MM.1S (cell line): ENCODE measurements at regions not wholly inside any gene's neighbourhood (a gene's known extent, or its start where the extent isn't known, plus 50 kb on each side); places are given as distances from the start of the nearest gene placed in this dataset.

Experiments
- DNase-seq: peaks from one replicate; pipeline ENCODE4 v3.0.0-alpha.2; 2015
- H2AFZ ChIP-seq: fragments of 300-600 bp; sonication (generic); 2 replicates; pipeline ENCODE4 v1.6.0; 2016; ENCODE audit warnings: antibody characterized with exemption, low read length
- H3F3A ChIP-seq: fragments of 300-600 bp; sonication (generic); 2 replicates; pipeline ENCODE4 v1.6.1; 2016; ENCODE audit warnings: mild to moderate bottlenecking, antibody characterized with exemption, low read length, moderate library complexity, mixed read lengths; ENCODE audit not compliant: insufficient read depth
- H3K27ac ChIP-seq: fragments of 300-600 bp; sonication (generic); 2 replicates; pipeline ENCODE4 v1.5.1; 2016; ENCODE audit warnings: mild to moderate bottlenecking, low read length
- H3K27me3 ChIP-seq: fragments of 300-600 bp; sonication (generic); replicated peaks from 2 replicates; pipeline ENCODE4 v1.6.0; 2016; ENCODE audit warnings: low read length; ENCODE audit not compliant: insufficient read depth
- H3K36me3 ChIP-seq: fragments of 300-600 bp; sonication (generic); replicated peaks from 2 replicates; pipeline ENCODE4 v1.6.1; 2016; ENCODE audit warnings: mild to moderate bottlenecking, low read length, mixed read lengths; ENCODE audit not compliant: insufficient read depth
- H3K4me1 ChIP-seq: fragments of 300-600 bp; sonication (generic); 2 replicates; pipeline ENCODE4 v1.6.1; 2016; ENCODE audit warnings: low read length, mixed read lengths
- H3K4me2 ChIP-seq: fragments of 300-600 bp; sonication (generic); 2 replicates; pipeline ENCODE4 v1.6.0; 2016; ENCODE audit warnings: low read depth, low read length
- H3K4me3 ChIP-seq: fragments of 300-600 bp; sonication (generic); 2 replicates; pipeline ENCODE4 v1.5.1; 2016; ENCODE audit warnings: low read length, mixed read lengths
- H3K79me2 ChIP-seq: fragments of 300-600 bp; sonication (generic); 2 replicates; pipeline ENCODE4 v1.6.1; 2016; ENCODE audit warnings: mixed run types, low read length, mixed read lengths
- H3K9ac ChIP-seq: fragments of 300-600 bp; sonication (generic); 2 replicates; pipeline ENCODE4 v1.6.1; 2016; ENCODE audit warnings: low read length, mixed read lengths
- H3K9me2 ChIP-seq: fragments of 300-600 bp; sonication (generic); replicated peaks from 2 replicates; pipeline ENCODE4 v1.6.1; 2016; ENCODE audit warnings: mild to moderate bottlenecking, low read length, mixed read lengths; ENCODE audit not compliant: insufficient read depth
- H3K9me3 ChIP-seq: fragments of 300-600 bp; sonication (generic); replicated peaks from 2 replicates; pipeline ENCODE4 v1.6.1; 2016; ENCODE audit warnings: mild to moderate bottlenecking, low read length, mixed read lengths; ENCODE audit not compliant: insufficient read depth
- H4K20me1 ChIP-seq: fragments of 300-600 bp; sonication (generic); 2 replicates; pipeline ENCODE4 v1.6.1; 2016; ENCODE audit warnings: mild to moderate bottlenecking, low read length, moderate library complexity, mixed read lengths; ENCODE audit not compliant: insufficient read depth
- EZH2 ChIP-seq: fragments of 300-600 bp; sonication (generic); optimal IDR thresholded peaks from 2 replicates; pipeline ENCODE3; 2017; ENCODE audit warnings: low read depth, mild to moderate bottlenecking, antibody characterized with exemption, low read length, mixed read lengths
- EZH2phosphoT487 ChIP-seq: fragments of 300-600 bp; sonication (generic); IDR thresholded peaks from 2 replicates; pipeline ENCODE4 v1.6.1; 2018; ENCODE audit warnings: antibody characterized with exemption, low read length
- TF ChIP-seq, protein P1 (sequence below): fragments of 300-600 bp; sonication (generic); IDR thresholded peaks from 2 replicates; pipeline ENCODE4 v1.5.1; 2016; ENCODE audit warnings: antibody characterized with exemption, low read length, mixed read lengths

DNA sequence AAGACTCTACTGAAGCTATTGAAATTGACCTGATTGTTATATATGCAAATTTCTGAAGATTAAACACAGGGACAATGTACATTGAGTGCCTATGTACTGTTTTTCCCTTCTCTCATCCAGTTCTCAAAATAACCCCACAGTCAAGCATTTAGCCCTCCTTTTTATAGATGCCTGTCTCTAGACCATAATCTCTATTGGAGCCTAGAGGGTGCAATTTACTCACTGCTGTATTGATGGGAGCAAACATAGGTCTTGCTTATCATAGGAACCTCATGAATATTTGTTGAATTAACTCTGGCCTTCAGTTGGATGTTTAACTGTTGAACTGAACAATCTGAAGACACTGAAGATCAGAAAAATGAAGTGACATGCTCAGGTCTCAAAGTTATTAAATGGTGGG lies 183.0 kb downstream of the RFC3 start:
- Histone ChIP-seq H3K4me1 (no peaks in the 10 kb centered on the region), H3K4me2 (no peak overlapping the region), H3K9me3 (no peaks in the 10 kb centered on the region), H2AFZ (no peak overlapping the region), H3K9me2 (no peaks in the 10 kb centered on the region), H3K4me3 (no peak overlapping the region), H4K20me1 (no peaks in the 10 kb centered on the region), H3K79me2 (no peaks in the 10 kb centered on the region), H3K27ac (no peak overlapping the region), H3F3A (no peaks in the 10 kb centered on the region), H3K27me3 (no peaks in the 10 kb centered on the region), H3K36me3 (no peaks in the 10 kb centered on the region), H3K9ac (no peak overlapping the region)
- no peak for TF ChIP-seq EZH2phosphoT487
- TF ChIP-seq, protein P1, sequence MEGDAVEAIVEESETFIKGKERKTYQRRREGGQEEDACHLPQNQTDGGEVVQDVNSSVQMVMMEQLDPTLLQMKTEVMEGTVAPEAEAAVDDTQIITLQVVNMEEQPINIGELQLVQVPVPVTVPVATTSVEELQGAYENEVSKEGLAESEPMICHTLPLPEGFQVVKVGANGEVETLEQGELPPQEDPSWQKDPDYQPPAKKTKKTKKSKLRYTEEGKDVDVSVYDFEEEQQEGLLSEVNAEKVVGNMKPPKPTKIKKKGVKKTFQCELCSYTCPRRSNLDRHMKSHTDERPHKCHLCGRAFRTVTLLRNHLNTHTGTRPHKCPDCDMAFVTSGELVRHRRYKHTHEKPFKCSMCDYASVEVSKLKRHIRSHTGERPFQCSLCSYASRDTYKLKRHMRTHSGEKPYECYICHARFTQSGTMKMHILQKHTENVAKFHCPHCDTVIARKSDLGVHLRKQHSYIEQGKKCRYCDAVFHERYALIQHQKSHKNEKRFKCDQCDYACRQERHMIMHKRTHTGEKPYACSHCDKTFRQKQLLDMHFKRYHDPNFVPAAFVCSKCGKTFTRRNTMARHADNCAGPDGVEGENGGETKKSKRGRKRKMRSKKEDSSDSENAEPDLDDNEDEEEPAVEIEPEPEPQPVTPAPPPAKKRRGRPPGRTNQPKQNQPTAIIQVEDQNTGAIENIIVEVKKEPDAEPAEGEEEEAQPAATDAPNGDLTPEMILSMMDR = no peak
- TF ChIP-seq EZH2 = no peak
- no peak for DNase-seq

DNA sequence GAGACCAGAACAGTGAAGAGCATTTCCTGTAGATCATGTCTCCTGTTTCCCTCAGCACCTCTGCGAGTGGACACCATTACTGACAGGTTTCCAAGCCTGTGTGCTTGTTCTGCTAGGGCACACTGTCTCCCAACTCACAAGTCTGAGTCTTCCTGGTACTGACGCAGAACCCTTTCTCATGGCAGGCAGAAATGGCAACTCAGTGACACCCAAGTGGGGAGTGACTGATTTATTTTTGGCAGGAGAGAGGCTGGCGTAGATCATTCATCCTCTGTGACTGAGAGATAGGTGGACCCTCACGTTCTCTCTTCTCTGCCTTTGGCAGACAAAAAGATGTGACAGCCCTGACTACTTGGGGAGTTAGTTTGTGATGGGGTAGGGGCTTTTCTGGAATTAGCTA lies 183.4 kb downstream of the RFC3 start:
- Histone ChIP-seq H4K20me1 (no peaks in the 10 kb centered on the region), H3K4me1 (no peaks in the 10 kb centered on the region), H2AFZ (no peak overlapping the region), H3K4me3 (no peak overlapping the region), H3K27ac (no peak overlapping the region), H3K9me2 (no peaks in the 10 kb centered on the region), H3K36me3 (no peaks in the 10 kb centered on the region), H3K9ac (no peak overlapping the region), H3F3A (no peaks in the 10 kb centered on the region), H3K4me2 (no peak overlapping the region), H3K9me3 (no peaks in the 10 kb centered on the region), H3K27me3 (no peaks in the 10 kb centered on the region), H3K79me2 (no peaks in the 10 kb centered on the region)
- TF ChIP-seq EZH2 (no peak), EZH2phosphoT487 (no peak)
- TF ChIP-seq, protein P1 = no peak
- DNase-seq = no peak

DNA sequence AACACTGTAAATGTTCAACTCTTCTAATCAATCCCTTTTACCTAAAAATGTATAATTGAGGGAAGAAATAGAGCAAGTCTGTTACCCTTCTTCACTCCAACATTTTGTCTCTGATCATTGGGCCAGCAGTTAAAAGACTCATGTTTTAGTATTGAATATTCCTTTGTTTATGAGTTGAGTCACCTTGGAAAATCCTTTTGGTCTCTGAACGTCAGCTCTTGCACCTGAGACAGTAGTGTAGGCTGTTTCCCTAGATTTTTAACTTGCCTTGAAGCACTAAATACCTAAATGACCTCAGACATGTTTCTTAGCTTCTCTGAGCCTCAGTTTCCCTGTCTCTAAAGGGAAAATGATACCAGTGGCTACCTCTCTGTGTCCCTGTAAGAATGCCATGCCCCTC lies 184.2 kb downstream of the RFC3 start:
- Histone ChIP-seq H3K27me3 (no peaks in the 10 kb centered on the region), H3K27ac (no peak overlapping the region), H2AFZ (no peak overlapping the region), H3K4me3 (no peak overlapping the region), H3K4me2 (no peak overlapping the region), H3K36me3 (no peaks in the 10 kb centered on the region), H3K9me3 (no peaks in the 10 kb centered on the region), H4K20me1 (no peaks in the 10 kb centered on the region), H3K79me2 (no peaks in the 10 kb centered on the region), H3K9ac (no peak overlapping the region), H3K9me2 (no peaks in the 10 kb centered on the region), H3K4me1 (no peaks in the 10 kb centered on the region), H3F3A (no peaks in the 10 kb centered on the region)
- no peak for DNase-seq
- no peak for TF ChIP-seq EZH2phosphoT487
- no peak for TF ChIP-seq EZH2
- TF ChIP-seq, protein P1 = no peak
